Suprapubic skin (tissue), 4 donors: ENCODE measurements at regions not wholly inside any gene's neighbourhood (a gene's known extent, or its start where the extent isn't known, plus 50 kb on each side); places are given as distances from the start of the nearest gene placed in this dataset.
A peak's percentile ranks its signal among the peaks of the same experiment; 100 is the strongest.

Source experiments
- DNase-seq, 2 donors: peaks; one replicate each; pipeline ENCODE4 v3.0.0-alpha.2; 2019; ENCODE audit warnings: low spot score in 2 of 2
- H3K27ac ChIP-seq: fragments of 200-600 bp; sonication (generic); one replicate; pipeline ENCODE4 v1.5.1; 2019
- H3K27me3 ChIP-seq: fragments of 200-600 bp; sonication (generic); one replicate; pipeline ENCODE4 v1.5.1; 2019
- H3K36me3 ChIP-seq: fragments of 200-600 bp; sonication (generic); one replicate; pipeline ENCODE4 v1.5.1; 2019
- H3K4me1 ChIP-seq: fragments of 200-600 bp; sonication (generic); one replicate; pipeline ENCODE4 v1.5.1; 2019
- H3K4me3 ChIP-seq: fragments of 200-600 bp; sonication (generic); one replicate; pipeline ENCODE4 v1.5.1; 2019; ENCODE audit warnings: mild to moderate bottlenecking
- H3K9me3 ChIP-seq: fragments of 200-600 bp; sonication (generic); one replicate; pipeline ENCODE4 v1.5.1; 2019
- CTCF ChIP-seq, 2 donors: fragments of 200-600 bp in 1 of 2; fragments of 450-650 bp in 1 of 2; sonication (generic) in 1 of 2; IDR thresholded peaks; one replicate each; pipeline ENCODE4 v1.5.1; 2016 to 2019; ENCODE audit warnings: antibody characterized with exemption in 2 of 2, mild to moderate bottlenecking in 1 of 2, moderate library complexity in 1 of 2
- EP300 ChIP-seq: sonication (generic); formaldehyde crosslinking; IDR thresholded peaks from one replicate; pipeline ENCODE4 v1.6.1; 2017; ENCODE audit warnings: antibody characterized with exemption
- POLR2A ChIP-seq, 2 donors: fragments of 450-650 bp; IDR thresholded peaks; one replicate each; pipeline ENCODE4 v1.6.1; 2017; ENCODE audit warnings: antibody characterized with exemption in 2 of 2, mild to moderate bottlenecking in 2 of 2, moderate library complexity in 2 of 2
- POLR2AphosphoS5 ChIP-seq, 3 donors: sonication (generic); formaldehyde crosslinking; IDR thresholded peaks; one replicate each; pipeline ENCODE4 v1.6.1; 2017; ENCODE audit warnings: antibody characterized with exemption in 3 of 3
- WGBS: methylation state at CpG from one replicate; pipeline ENCODE4 v1.1.5; 2018; 5-methylcytosine and 5-hydroxymethylcytosine counted together

GRCh38 chr1:10904396-10905358, 107.8 kb upstream of the TARDBP start:
- Histone ChIP-seq H3K36me3 (no peaks in the 10 kb centered on the region), H3K9me3 (no peaks in the 10 kb centered on the region), H3K27me3 (peaks cover 15% of the 10 kb centered on the region), H3K27ac (no peak overlapping the region), H3K4me1 (peaks cover 57% of the 10 kb centered on the region), H3K4me3 (no peak overlapping the region)
- TF ChIP-seq POLR2A (IDR thresholded peaks at IDR 0.05) (no peak), CTCF (IDR thresholded peaks at IDR 0.05) (no peak)
- WGBS: 75% methylated on average over 18 of the region's 23 CpGs
- DNase-seq: peak in 1 of 2 donors; percentile 55

- peak in 1 of 2 donors; percentile 42 for DNase-seq
- TF ChIP-seq CTCF (IDR thresholded peaks at IDR 0.05) (no peak), EP300 (no peak), POLR2A (IDR thresholded peaks at IDR 0.05) (no peak), POLR2AphosphoS5 (IDR thresholded peaks at IDR 0.05) (no peak)
- H3K4me3 ChIP-seq: no peak overlapping the region
- H3K9me3 ChIP-seq: no peaks in the 10 kb centered on the region
- no peak overlapping the region for H3K27ac ChIP-seq
- no peaks in the 10 kb centered on the region for H3K36me3 ChIP-seq
- WGBS: 45% methylated on average over 10 of the region's 16 CpGs
- H3K4me1 ChIP-seq: peaks cover 43% of the 10 kb centered on the region
- peaks cover 8% of the 10 kb centered on the region for H3K27me3 ChIP-seq
Measured at GRCh38 chr1:10905841-10906655, 106.4 kb upstream of the TARDBP start.

- peak in 1 of 2 donors; percentile 44 for DNase-seq
- H3K36me3 ChIP-seq: no peaks in the 10 kb centered on the region
- H3K9me3 ChIP-seq: no peaks in the 10 kb centered on the region
- TF ChIP-seq POLR2A (IDR thresholded peaks at IDR 0.05) (no peak), POLR2AphosphoS5 (IDR thresholded peaks at IDR 0.05) (no peak), EP300 (no peak), CTCF (IDR thresholded peaks at IDR 0.05) (no peak)
- peaks cover 34% of the 10 kb centered on the region for H3K4me1 ChIP-seq
- 48% methylated on average over 14 of the region's 14 CpGs for WGBS
- H3K27me3 ChIP-seq: peaks cover 8% of the 10 kb centered on the region
- no peak overlapping the region for H3K4me3 ChIP-seq
- H3K27ac ChIP-seq: no peak overlapping the region
Measured at GRCh38 chr1:10906866-10907519, 105.5 kb upstream of the TARDBP start.

DNA sequence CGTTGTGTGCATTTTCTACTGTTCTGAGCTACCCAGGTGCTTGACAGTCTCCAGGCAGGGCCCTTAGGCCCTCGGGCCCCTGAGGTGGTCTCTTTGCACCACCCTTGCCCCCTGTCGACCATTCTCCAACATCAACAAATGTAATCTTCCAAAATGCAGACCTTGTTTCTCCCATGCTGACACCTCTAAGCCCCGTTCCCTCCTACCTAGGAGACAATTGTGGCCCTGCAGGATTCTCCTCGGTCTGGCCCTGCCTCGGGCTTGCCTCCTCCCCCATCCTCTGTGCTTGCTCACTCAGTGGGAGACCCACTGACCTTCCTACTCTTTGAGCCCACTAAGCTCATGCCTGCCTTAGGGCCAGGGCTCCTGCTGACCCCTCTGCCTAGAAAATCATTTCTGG, 104.2 kb upstream of the TARDBP start:
- WGBS: 73% methylated on average over 6 of the region's 6 CpGs
- Histone ChIP-seq H3K27ac (no peak overlapping the region), H3K9me3 (no peaks in the 10 kb centered on the region)

More for the DNA sequence above, 104.2 kb upstream of the TARDBP start:
- Histone ChIP-seq H3K4me1 (peaks cover 27% of the 10 kb centered on the region), H3K27me3 (peaks cover 8% of the 10 kb centered on the region), H3K36me3 (no peaks in the 10 kb centered on the region), H3K4me3 (no peak overlapping the region)
- TF ChIP-seq CTCF (IDR thresholded peaks at IDR 0.05) (no peak), POLR2AphosphoS5 (IDR thresholded peaks at IDR 0.05) (no peak), EP300 (no peak), POLR2A (IDR thresholded peaks at IDR 0.05) (no peak)
- DNase-seq: no peak
